Stimulated activated CD8-positive, alpha-beta memory T cell treated with anti-CD3 and anti-CD28 coated beads, Interleukin-12 subunit alpha, Interleukin-12 subunit beta, amount 100 ng/mL, for 1 hour (primary cell): ENCODE measurements at regions not wholly inside any gene's neighbourhood (a gene's known extent, or its start where the extent isn't known, plus 50 kb on each side); places are given as distances from the start of the nearest gene placed in this dataset.

ENCODE experiments used
- DNase-seq: peaks from one replicate; pipeline ENCODE4 v3.0.0-alpha.2; 2020; ENCODE audit warnings: low read depth

- DNase-seq = no peak
These were observed 230.7 kb upstream of the DIO3 start for GRCh38 chr14:101330416-101331140.

- DNase-seq = no peak
These were observed 230.2 kb upstream of the DIO3 start for GRCh38 chr14:101331141-101331525.

- DNase-seq = no peak
These were observed 229.6 kb upstream of the DIO3 start for GRCh38 chr14:101331661-101332169.

GRCh38 chr14:101332281-101332680, 229.0 kb upstream of the DIO3 start:
- no peak for DNase-seq

- no peak for DNase-seq
These were observed 227.7 kb upstream of the DIO3 start for GRCh38 chr14:101333335-101334280.

GRCh38 chr14:101334656-101335055, 226.6 kb upstream of the DIO3 start:
- no peak for DNase-seq

GRCh38 chr14:101335061-101335661, 226.1 kb upstream of the DIO3 start:
- no peak for DNase-seq

GRCh38 chr14:101336183-101336582, 225.1 kb upstream of the DIO3 start:
- DNase-seq = no peak

GRCh38 chr14:101337053-101337452, 224.2 kb upstream of the DIO3 start:
- DNase-seq = no peak

GRCh38 chr14:101340556-101340955, 220.7 kb upstream of the DIO3 start:
- no peak for DNase-seq

GRCh38 chr14:101347893-101348777, 213.2 kb upstream of the DIO3 start:
- DNase-seq = no peak

GRCh38 chr14:101349108-101349507, 212.2 kb upstream of the DIO3 start:
- no peak for DNase-seq

- no peak for DNase-seq
These were observed 211.3 kb upstream of the DIO3 start for GRCh38 chr14:101350021-101350420.

- DNase-seq = no peak
These were observed 210.6 kb upstream of the DIO3 start for GRCh38 chr14:101350691-101351090.

- no peak for DNase-seq
These were observed 210.1 kb upstream of the DIO3 start for GRCh38 chr14:101351146-101351545.

GRCh38 chr14:101351769-101352168, 209.5 kb upstream of the DIO3 start:
- DNase-seq = no peak

- DNase-seq = no peak
These were observed 208.7 kb upstream of the DIO3 start for GRCh38 chr14:101352567-101352966.

GRCh38 chr14:101353422-101353821, 207.9 kb upstream of the DIO3 start:
- no peak for DNase-seq

GRCh38 chr14:101354726-101355125, 206.6 kb upstream of the DIO3 start:
- DNase-seq = no peak

- no peak for DNase-seq
These were observed 206.0 kb upstream of the DIO3 start for GRCh38 chr14:101355284-101355683.

- no peak for DNase-seq
These were observed 204.3 kb upstream of the DIO3 start for GRCh38 chr14:101357038-101357437.
